ENCODE measurements at regions not wholly inside any gene's neighbourhood (a gene's known extent, or its start where the extent isn't known, plus 50 kb on each side); places are given as distances from the start of the nearest gene placed in this dataset.

GRCh38 chr4:108567831-108568230, 52.5 kb upstream of the RPL34 start:
- DNase-seq (ENCODE audit: insufficient read length, low spot score) (no peak), FAIRE-seq (no peak)
- TF ChIP-seq POLR2A (IDR thresholded peaks at IDR 0.05; ENCODE audit: low read depth, low read length) (no peak), PAX5 (IDR thresholded peaks at IDR 0.05; ENCODE audit: insufficient read depth, low read length, severe bottlenecking) (no peak), POLR2AphosphoS5 (IDR thresholded peaks at IDR 0.05; ENCODE audit: low read depth, low read length) (no peak), POU2F2 (IDR thresholded peaks at IDR 0.05; ENCODE audit: low read depth, low read length) (no peak), TAF1 (IDR thresholded peaks at IDR 0.05; ENCODE audit: low read depth, low read length) (no peak), SPI1 (IDR thresholded peaks at IDR 0.05; ENCODE audit: low read depth, low read length) (no peak)

- DNase-seq (ENCODE audit: insufficient read length, low spot score), result no peak
- no peak for TF ChIP-seq POLR2A (IDR thresholded peaks at IDR 0.05; ENCODE audit: low read depth, low read length)
- TF ChIP-seq SPI1 (IDR thresholded peaks at IDR 0.05; ENCODE audit: low read depth, low read length), result no peak
- no peak for TF ChIP-seq POU2F2 (IDR thresholded peaks at IDR 0.05; ENCODE audit: low read depth, low read length)
- no peak for TF ChIP-seq POLR2AphosphoS5 (IDR thresholded peaks at IDR 0.05; ENCODE audit: low read depth, low read length)
- no peak for TF ChIP-seq TAF1 (IDR thresholded peaks at IDR 0.05; ENCODE audit: low read depth, low read length)
- no peak for TF ChIP-seq PAX5 (IDR thresholded peaks at IDR 0.05; ENCODE audit: insufficient read depth, low read length, severe bottlenecking)
- FAIRE-seq, result no peak
These were observed 59.3 kb upstream of the RPL34 start for GRCh38 chr4:108561116-108561515.

- FAIRE-seq (no peak), DNase-seq (ENCODE audit: insufficient read length, low spot score) (no peak)
- TF ChIP-seq POU2F2 (IDR thresholded peaks at IDR 0.05; ENCODE audit: low read depth, low read length), result no peak
- TF ChIP-seq POLR2A (IDR thresholded peaks at IDR 0.05; ENCODE audit: low read depth, low read length), result no peak
- TF ChIP-seq PAX5 (IDR thresholded peaks at IDR 0.05; ENCODE audit: insufficient read depth, low read length, severe bottlenecking), result no peak
- no peak for TF ChIP-seq SPI1 (IDR thresholded peaks at IDR 0.05; ENCODE audit: low read depth, low read length)
- no peak for TF ChIP-seq POLR2AphosphoS5 (IDR thresholded peaks at IDR 0.05; ENCODE audit: low read depth, low read length)
- no peak for TF ChIP-seq TAF1 (IDR thresholded peaks at IDR 0.05; ENCODE audit: low read depth, low read length)
These were observed 59.8 kb upstream of the RPL34 start for GRCh38 chr4:108560616-108561015.

GRCh38 chr4:108559911-108560310, 60.5 kb upstream of the RPL34 start:
- no peak for DNase-seq (ENCODE audit: insufficient read length, low spot score)
- no peak for FAIRE-seq
- TF ChIP-seq PAX5 (IDR thresholded peaks at IDR 0.05; ENCODE audit: insufficient read depth, low read length, severe bottlenecking) (no peak), POU2F2 (IDR thresholded peaks at IDR 0.05; ENCODE audit: low read depth, low read length) (no peak), POLR2AphosphoS5 (IDR thresholded peaks at IDR 0.05; ENCODE audit: low read depth, low read length) (no peak), TAF1 (IDR thresholded peaks at IDR 0.05; ENCODE audit: low read depth, low read length) (no peak), POLR2A (IDR thresholded peaks at IDR 0.05; ENCODE audit: low read depth, low read length) (no peak), SPI1 (IDR thresholded peaks at IDR 0.05; ENCODE audit: low read depth, low read length) (no peak)

GRCh38 chr4:108559068-108559793, 61.1 kb upstream of the RPL34 start:
- FAIRE-seq (no peak), DNase-seq (ENCODE audit: insufficient read length, low spot score) (no peak)
- TF ChIP-seq POU2F2 (IDR thresholded peaks at IDR 0.05; ENCODE audit: low read depth, low read length), result no peak
- TF ChIP-seq POLR2AphosphoS5 (IDR thresholded peaks at IDR 0.05; ENCODE audit: low read depth, low read length), result no peak
- no peak for TF ChIP-seq POLR2A (IDR thresholded peaks at IDR 0.05; ENCODE audit: low read depth, low read length)
- TF ChIP-seq TAF1 (IDR thresholded peaks at IDR 0.05; ENCODE audit: low read depth, low read length), result no peak
- TF ChIP-seq PAX5 (IDR thresholded peaks at IDR 0.05; ENCODE audit: insufficient read depth, low read length, severe bottlenecking), result no peak
- TF ChIP-seq SPI1 (IDR thresholded peaks at IDR 0.05; ENCODE audit: low read depth, low read length), result no peak

GRCh38 chr4:108556588-108557200, 63.7 kb upstream of the RPL34 start:
- FAIRE-seq, result no peak
- DNase-seq (ENCODE audit: insufficient read length, low spot score), result no peak
- TF ChIP-seq POU2F2 (IDR thresholded peaks at IDR 0.05; ENCODE audit: low read depth, low read length) (no peak), PAX5 (IDR thresholded peaks at IDR 0.05; ENCODE audit: insufficient read depth, low read length, severe bottlenecking) (no peak), POLR2AphosphoS5 (IDR thresholded peaks at IDR 0.05; ENCODE audit: low read depth, low read length) (no peak), SPI1 (IDR thresholded peaks at IDR 0.05; ENCODE audit: low read depth, low read length) (no peak), POLR2A (IDR thresholded peaks at IDR 0.05; ENCODE audit: low read depth, low read length) (no peak), TAF1 (IDR thresholded peaks at IDR 0.05; ENCODE audit: low read depth, low read length) (no peak)

GRCh38 chr4:108556166-108556565, 64.2 kb upstream of the RPL34 start:
- no peak for FAIRE-seq
- DNase-seq (ENCODE audit: insufficient read length, low spot score), result no peak
- no peak for TF ChIP-seq POLR2A (IDR thresholded peaks at IDR 0.05; ENCODE audit: low read depth, low read length)
- no peak for TF ChIP-seq TAF1 (IDR thresholded peaks at IDR 0.05; ENCODE audit: low read depth, low read length)
- no peak for TF ChIP-seq POLR2AphosphoS5 (IDR thresholded peaks at IDR 0.05; ENCODE audit: low read depth, low read length)
- no peak for TF ChIP-seq SPI1 (IDR thresholded peaks at IDR 0.05; ENCODE audit: low read depth, low read length)
- no peak for TF ChIP-seq PAX5 (IDR thresholded peaks at IDR 0.05; ENCODE audit: insufficient read depth, low read length, severe bottlenecking)
- TF ChIP-seq POU2F2 (IDR thresholded peaks at IDR 0.05; ENCODE audit: low read depth, low read length), result no peak

GRCh38 chr4:108555701-108556100, 64.7 kb upstream of the RPL34 start:
- TF ChIP-seq SPI1 (IDR thresholded peaks at IDR 0.05; ENCODE audit: low read depth, low read length), result no peak
- no peak for TF ChIP-seq PAX5 (IDR thresholded peaks at IDR 0.05; ENCODE audit: insufficient read depth, low read length, severe bottlenecking)
- TF ChIP-seq POLR2AphosphoS5 (IDR thresholded peaks at IDR 0.05; ENCODE audit: low read depth, low read length), result no peak
- no peak for TF ChIP-seq POU2F2 (IDR thresholded peaks at IDR 0.05; ENCODE audit: low read depth, low read length)
- no peak for TF ChIP-seq TAF1 (IDR thresholded peaks at IDR 0.05; ENCODE audit: low read depth, low read length)
- no peak for TF ChIP-seq POLR2A (IDR thresholded peaks at IDR 0.05; ENCODE audit: low read depth, low read length)
- FAIRE-seq, result no peak
- no peak for DNase-seq (ENCODE audit: insufficient read length, low spot score)

GRCh38 chr4:108547682-108548081, 72.7 kb upstream of the RPL34 start:
- no peak for TF ChIP-seq PAX5 (IDR thresholded peaks at IDR 0.05; ENCODE audit: insufficient read depth, low read length, severe bottlenecking)
- no peak for TF ChIP-seq TAF1 (IDR thresholded peaks at IDR 0.05; ENCODE audit: low read depth, low read length)
- no peak for TF ChIP-seq SPI1 (IDR thresholded peaks at IDR 0.05; ENCODE audit: low read depth, low read length)
- TF ChIP-seq POU2F2 (IDR thresholded peaks at IDR 0.05; ENCODE audit: low read depth, low read length), result no peak
- no peak for TF ChIP-seq POLR2AphosphoS5 (IDR thresholded peaks at IDR 0.05; ENCODE audit: low read depth, low read length)
- DNase-seq (ENCODE audit: insufficient read length, low spot score) (no peak), FAIRE-seq (no peak)

Measured in GM12891 (cell line).